Bronchial epithelial cell (primary cell): ENCODE measurements at regions not wholly inside any gene's neighbourhood (a gene's known extent, or its start where the extent isn't known, plus 50 kb on each side); places are given as distances from the start of the nearest gene placed in this dataset.
"Not testable (repeated sequence)": the region's sequence is repeated elsewhere in the genome, so short reads cannot be mapped to it uniquely, and the experiment has no call there.

ENCODE experiments used
- DNase-seq: peaks from one replicate; pipeline ENCODE4 v3.0.0-alpha.2; 2010; ENCODE audit warnings: low read depth
- FAIRE-seq: peaks from 2 replicates; lab custom pipeline; 2011; peaks lifted over from hg19 to GRCh38; lab: Jason Lieb, UNC
- H3K27me3 ChIP-seq: 2 replicates; pipeline ENCODE4 v1.5.1; 2011; ENCODE audit warnings: low read length; ENCODE audit not compliant: control insufficient read depth, insufficient read depth
- H3K36me3 ChIP-seq: 2 replicates; pipeline ENCODE4 v1.5.1; 2011; ENCODE audit warnings: low read length; ENCODE audit not compliant: control insufficient read depth, insufficient read depth
- H3K4me3 ChIP-seq: 2 replicates; pipeline ENCODE4 v1.5.1; 2011; ENCODE audit warnings: mild to moderate bottlenecking, low read depth, low read length, control low read depth
- TF ChIP-seq, protein P1 (sequence below): IDR thresholded peaks from 2 replicates; pipeline ENCODE4 v1.5.1; 2011; ENCODE audit warnings: mild to moderate bottlenecking, moderate library complexity, low read length, control low read depth, inconsistent platforms; ENCODE audit not compliant: insufficient read depth, severe bottlenecking

DNA sequence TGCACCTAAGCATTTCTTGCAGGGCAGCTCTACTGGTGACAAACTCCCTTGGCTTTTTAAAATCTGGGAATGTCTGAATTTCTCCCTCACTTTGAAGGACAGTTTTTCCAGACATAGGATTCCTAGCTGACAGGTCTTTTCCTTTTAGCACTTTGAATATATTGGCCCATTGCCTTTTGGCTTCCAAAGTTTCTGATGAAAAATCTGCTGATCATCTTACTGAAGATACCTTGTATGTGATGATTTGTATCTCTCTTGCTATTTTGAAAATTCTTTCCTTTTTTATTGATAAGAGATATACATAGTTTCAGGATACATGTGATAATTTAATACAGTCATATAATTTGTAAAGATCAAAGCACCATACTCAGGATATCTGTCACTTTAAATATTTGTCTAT lies 211.1 kb downstream of the ZIC5 start:
- Histone ChIP-seq H3K27me3 (no peaks in the 10 kb centered on the region), H3K4me3 (no peak overlapping the region), H3K36me3 (no peaks in the 10 kb centered on the region)
- TF ChIP-seq, protein P1, sequence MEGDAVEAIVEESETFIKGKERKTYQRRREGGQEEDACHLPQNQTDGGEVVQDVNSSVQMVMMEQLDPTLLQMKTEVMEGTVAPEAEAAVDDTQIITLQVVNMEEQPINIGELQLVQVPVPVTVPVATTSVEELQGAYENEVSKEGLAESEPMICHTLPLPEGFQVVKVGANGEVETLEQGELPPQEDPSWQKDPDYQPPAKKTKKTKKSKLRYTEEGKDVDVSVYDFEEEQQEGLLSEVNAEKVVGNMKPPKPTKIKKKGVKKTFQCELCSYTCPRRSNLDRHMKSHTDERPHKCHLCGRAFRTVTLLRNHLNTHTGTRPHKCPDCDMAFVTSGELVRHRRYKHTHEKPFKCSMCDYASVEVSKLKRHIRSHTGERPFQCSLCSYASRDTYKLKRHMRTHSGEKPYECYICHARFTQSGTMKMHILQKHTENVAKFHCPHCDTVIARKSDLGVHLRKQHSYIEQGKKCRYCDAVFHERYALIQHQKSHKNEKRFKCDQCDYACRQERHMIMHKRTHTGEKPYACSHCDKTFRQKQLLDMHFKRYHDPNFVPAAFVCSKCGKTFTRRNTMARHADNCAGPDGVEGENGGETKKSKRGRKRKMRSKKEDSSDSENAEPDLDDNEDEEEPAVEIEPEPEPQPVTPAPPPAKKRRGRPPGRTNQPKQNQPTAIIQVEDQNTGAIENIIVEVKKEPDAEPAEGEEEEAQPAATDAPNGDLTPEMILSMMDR, result no peak
- DNase-seq, result no peak
- FAIRE-seq, result no peak

DNA sequence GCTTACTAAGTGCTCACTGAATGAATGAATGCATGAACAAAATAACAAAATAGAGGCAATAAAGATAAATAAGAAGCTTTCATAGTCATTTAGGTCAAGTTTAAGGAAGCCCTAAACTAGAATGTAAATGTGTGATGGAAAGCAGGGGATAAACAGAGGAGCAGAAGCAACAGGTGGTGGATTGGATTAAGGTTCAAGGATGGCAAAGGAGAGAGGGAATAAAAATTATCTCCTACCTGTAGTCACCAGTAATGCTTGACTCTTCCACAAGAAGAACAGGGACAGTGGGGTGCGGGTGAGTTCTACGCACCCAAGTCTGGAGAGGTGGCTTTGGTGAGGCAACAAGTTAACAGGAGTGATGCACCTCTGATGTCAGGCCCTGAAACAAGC lies 212.4 kb downstream of the ZIC5 start:
- H3K27me3 ChIP-seq, result no peaks in the 10 kb centered on the region
- TF ChIP-seq, protein P1, result no peak

DNA sequence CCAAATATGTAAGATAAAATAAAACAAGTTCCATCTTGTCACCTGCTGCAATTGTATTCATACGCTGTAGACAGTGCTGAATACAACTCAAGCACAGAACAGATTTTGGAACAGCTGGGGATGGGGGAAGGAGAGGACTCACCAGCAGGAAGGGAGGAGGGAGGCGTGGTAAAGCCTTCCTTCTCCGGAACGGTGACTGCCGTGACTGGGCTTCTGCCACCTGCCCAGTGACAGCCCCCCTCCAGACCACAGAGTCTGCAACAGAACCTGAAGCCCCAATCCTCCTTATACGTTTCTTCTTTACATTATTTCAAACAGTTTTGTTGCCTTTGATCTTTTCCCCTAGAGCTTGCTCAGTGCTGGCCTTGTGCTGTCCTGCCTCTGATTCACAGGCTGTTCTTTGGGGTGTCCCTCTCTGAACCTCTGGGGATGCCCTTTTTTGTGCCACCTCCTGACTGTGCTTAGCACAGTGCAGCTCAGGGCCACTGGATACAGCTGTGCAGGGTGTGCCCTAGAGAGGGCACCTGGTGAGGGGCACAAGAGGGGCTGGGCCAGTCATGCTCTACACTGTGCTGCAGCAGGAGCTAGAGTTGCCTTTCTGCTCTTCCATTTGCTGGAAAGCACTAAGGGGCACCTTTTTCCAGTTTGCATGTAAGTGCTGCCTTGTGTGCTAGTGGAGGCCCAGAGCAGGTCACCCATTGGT lies 213.0 kb downstream of the ZIC5 start:
- H3K36me3 ChIP-seq, result no peaks in the 10 kb centered on the region
- TF ChIP-seq, protein P1, result no peak
- FAIRE-seq (no peak), DNase-seq (no peak)
- H3K4me3 ChIP-seq, result no peak overlapping the region
- H3K27me3 ChIP-seq, result no peaks in the 10 kb centered on the region

More for the DNA sequence above, 212.4 kb downstream of the ZIC5 start:
- DNase-seq (no peak), FAIRE-seq (no peak)
- no peak overlapping the region for H3K4me3 ChIP-seq
- H3K36me3 ChIP-seq, result no peaks in the 10 kb centered on the region

DNA sequence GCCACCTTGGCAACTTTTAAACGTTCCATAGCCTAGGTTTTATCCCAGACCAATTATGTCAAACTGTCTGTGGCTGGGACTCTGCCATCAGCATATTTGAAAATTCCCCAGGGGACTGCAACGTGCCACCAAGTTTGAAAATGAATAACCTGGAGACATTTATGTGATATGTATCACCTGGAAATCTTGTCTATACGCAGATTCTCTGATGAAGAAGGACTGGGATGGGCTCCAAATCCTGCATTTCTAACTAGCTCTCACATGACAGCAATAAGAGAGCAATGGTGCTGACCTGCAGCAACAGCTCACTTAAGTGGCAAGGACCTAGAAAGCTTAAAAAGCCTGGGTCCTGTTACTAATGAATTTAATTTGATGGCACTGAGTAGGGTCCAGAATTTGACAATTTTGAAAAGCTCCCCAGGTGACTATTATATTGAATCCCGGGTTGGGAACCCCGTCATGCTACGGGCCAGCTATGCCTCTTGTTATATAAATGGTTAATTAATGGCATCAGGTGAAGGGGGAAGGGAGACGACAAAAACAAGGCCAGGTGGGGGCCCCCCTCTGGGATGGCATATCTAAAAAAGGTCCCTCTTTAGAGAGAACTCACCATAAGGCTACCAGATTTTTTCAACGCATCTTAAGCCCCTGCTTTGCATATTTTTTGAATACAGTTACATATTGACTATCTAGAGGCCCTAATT lies 213.7 kb downstream of the ZIC5 start:
- TF ChIP-seq, protein P1, result no peak
- no peak for DNase-seq
- H3K36me3 ChIP-seq, result no peaks in the 10 kb centered on the region
- H3K4me3 ChIP-seq, result no peak overlapping the region
- H3K27me3 ChIP-seq, result no peaks in the 10 kb centered on the region
- no peak for FAIRE-seq

DNA sequence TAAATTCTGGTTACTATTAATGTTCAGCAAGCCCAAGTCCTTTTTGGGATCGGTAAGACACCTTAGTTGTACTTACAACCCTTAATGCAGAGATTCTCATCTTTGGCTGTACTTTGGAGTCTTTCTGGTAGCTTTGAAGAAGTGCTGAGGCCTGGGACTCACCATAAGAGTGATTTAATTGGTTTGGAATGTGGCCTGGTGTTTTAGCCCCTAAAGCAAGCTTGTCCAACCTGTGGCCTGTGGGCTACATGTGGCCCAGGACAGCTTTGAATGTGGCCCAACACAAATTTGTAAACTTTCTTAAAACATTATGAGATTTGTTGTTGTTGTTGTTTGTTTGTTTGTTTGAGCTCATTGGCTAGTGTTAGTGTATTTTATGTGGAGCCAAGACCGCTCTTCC lies 215.3 kb downstream of the ZIC5 start:
- no peak for DNase-seq
- Histone ChIP-seq H3K27me3 (no peaks in the 10 kb centered on the region), H3K36me3 (no peaks in the 10 kb centered on the region), H3K4me3 (no peak overlapping the region)
- TF ChIP-seq, protein P1, result no peak
- no peak for FAIRE-seq

DNA sequence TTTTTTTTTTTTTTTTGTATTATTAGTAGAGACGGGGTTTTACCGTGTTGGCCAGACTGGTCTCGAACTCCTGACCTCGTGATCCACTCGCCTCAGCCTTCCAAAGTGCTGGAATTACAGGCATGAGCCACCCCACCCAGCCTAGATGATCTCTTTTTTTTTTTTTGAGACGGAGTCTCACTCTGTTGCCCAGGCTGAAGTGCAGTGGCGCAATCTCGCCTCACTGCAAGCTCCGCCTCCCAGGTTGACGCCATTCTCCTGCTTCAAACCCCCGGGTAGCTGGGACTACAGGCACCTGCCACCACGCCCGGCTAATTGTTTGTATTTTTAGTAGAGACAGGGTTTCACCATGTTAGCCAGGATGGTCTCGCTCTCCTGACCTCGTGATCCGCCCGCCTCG lies 216.8 kb downstream of the ZIC5 start:
- FAIRE-seq, H3K36me3 ChIP-seq, H3K27me3 ChIP-seq, H3K4me3 ChIP-seq, DNase-seq: not testable (repeated sequence)
